ENCODE measurements at regions not wholly inside any gene's neighbourhood (a gene's known extent, or its start where the extent isn't known, plus 50 kb on each side); places are given as distances from the start of the nearest gene placed in this dataset.

DNA sequence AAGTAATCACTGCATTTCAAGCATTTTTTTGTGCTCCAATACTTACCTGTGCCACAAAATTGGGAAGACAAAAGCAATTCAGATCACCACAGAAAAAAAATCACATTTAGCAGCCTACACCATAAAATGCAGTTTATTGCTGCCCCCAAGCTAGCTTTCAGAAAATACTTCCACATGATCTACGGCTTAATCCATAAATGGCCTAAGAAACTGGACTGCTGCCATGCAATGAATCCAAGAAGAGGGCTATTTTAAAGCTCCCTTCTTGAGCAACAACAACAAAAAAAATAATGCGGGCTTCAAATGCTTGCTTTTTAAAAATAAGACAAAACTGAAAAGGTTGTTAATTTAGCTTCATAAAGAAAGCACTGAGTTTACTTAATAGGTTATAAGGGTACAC is 272.3 kb downstream of the RAD51AP2 start:
- Histone ChIP-seq H3K9me1 (ENCODE audit: control insufficient read depth, extremely low read depth, insufficient read depth, low read length) (no peaks in the 10 kb centered on the region), H3K9ac (ENCODE audit: control insufficient read depth, extremely low read depth, insufficient read depth, low read length) (no peak overlapping the region), H4K20me1 (ENCODE audit: control insufficient read depth, extremely low read depth, insufficient read depth, low read length) (no peaks in the 10 kb centered on the region), H3K27ac (ENCODE audit: control insufficient read depth, insufficient read depth, low read length) (no peak overlapping the region), H3K36me3 (ENCODE audit: control insufficient read depth in 2 of 2, extremely low read depth in 1 of 2, insufficient read depth in 2 of 2, low read length in 2 of 2) (no peaks in the 10 kb centered on the region), H3K4me2 (ENCODE audit: control insufficient read depth, extremely low read depth, insufficient read depth, low read depth, low read length) (no peak overlapping the region), H3K27me3 (ENCODE audit: control insufficient read depth, extremely low read depth, insufficient read depth, low read length) (no peaks in the 10 kb centered on the region), H3K9me3 (ENCODE audit: control insufficient read depth, low read depth, low read length) (no peaks in the 10 kb centered on the region), H3K79me2 (ENCODE audit: control insufficient read depth, insufficient read depth, low read length) (no peaks in the 10 kb centered on the region), H3K4me1 (ENCODE audit: control insufficient read depth, extremely low read depth, insufficient read depth, low read length) (no peaks in the 10 kb centered on the region), H3K4me3 (ENCODE audit: control insufficient read depth in 2 of 3, extremely low read depth in 1 of 3, insufficient read depth in 2 of 3, low read depth in 1 of 3, low read length in 3 of 3) (no peak overlapping the region), H2AFZ (ENCODE audit: control insufficient read depth, low read length) (no peak overlapping the region)
- dilution Hi-C loops (cut with MboI; ENCODE audit: extremely low pct_ligation_motif_present, low sequenced_read_pairs): no loop called here
- DNase-seq (ENCODE audit: low read depth, low spot score) (no peak), FAIRE-seq (no peak)
- TF ChIP-seq, protein P1, sequence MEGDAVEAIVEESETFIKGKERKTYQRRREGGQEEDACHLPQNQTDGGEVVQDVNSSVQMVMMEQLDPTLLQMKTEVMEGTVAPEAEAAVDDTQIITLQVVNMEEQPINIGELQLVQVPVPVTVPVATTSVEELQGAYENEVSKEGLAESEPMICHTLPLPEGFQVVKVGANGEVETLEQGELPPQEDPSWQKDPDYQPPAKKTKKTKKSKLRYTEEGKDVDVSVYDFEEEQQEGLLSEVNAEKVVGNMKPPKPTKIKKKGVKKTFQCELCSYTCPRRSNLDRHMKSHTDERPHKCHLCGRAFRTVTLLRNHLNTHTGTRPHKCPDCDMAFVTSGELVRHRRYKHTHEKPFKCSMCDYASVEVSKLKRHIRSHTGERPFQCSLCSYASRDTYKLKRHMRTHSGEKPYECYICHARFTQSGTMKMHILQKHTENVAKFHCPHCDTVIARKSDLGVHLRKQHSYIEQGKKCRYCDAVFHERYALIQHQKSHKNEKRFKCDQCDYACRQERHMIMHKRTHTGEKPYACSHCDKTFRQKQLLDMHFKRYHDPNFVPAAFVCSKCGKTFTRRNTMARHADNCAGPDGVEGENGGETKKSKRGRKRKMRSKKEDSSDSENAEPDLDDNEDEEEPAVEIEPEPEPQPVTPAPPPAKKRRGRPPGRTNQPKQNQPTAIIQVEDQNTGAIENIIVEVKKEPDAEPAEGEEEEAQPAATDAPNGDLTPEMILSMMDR (optimal IDR thresholded peaks at IDR 0.05 in 1 of 3, IDR thresholded peaks at IDR 0.05 in 1 of 3, conservative IDR thresholded peaks at IDR 0.05 in 1 of 3; ENCODE audit: extremely low read depth in 1 of 3, insufficient read depth in 2 of 3, low read length in 3 of 3): no peak
- no peak for TF ChIP-seq EZH2 (IDR thresholded peaks at IDR 0.05; ENCODE audit: low read length)

DNA sequence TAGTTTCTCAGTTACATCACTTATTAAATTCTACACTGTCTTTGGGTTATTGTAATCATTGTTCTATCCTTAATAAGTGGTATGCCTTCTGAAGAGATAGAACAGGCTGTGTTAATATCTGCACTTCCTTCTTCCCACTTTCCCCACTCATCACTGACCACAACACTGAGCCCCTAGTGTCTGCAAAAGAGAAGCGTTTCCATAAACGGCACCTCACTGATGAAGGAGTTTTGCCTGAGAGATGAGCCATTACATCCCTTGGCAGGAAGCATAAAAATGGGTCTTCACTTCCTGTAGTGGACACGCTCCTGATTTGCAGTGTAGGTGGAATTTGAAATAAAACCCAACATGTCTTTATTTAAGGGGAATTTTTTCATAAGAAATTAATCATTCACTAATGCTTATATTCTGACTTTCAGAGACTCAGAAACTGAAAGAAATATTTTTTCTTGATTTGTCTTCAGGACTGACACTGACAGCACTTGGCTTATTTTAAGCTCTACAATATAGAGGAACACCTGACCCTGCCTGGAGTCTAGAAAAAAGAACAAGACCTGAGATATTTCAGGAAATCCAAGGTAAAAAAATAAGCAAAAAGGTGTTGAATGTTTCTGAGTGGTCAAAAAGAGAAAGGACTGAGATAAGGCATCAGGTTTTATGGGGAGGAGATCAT is 275.3 kb downstream of the RAD51AP2 start:
- Histone ChIP-seq H3K4me1 (ENCODE audit: control insufficient read depth, extremely low read depth, insufficient read depth, low read length) (no peaks in the 10 kb centered on the region), H3K4me2 (ENCODE audit: control insufficient read depth, extremely low read depth, insufficient read depth, low read depth, low read length) (no peak overlapping the region), H3K9ac (ENCODE audit: control insufficient read depth, extremely low read depth, insufficient read depth, low read length) (no peak overlapping the region), H3K9me3 (ENCODE audit: control insufficient read depth, low read depth, low read length) (no peaks in the 10 kb centered on the region), H3K36me3 (ENCODE audit: control insufficient read depth in 2 of 2, extremely low read depth in 1 of 2, insufficient read depth in 2 of 2, low read length in 2 of 2) (no peaks in the 10 kb centered on the region), H2AFZ (ENCODE audit: control insufficient read depth, low read length) (no peak overlapping the region), H3K27me3 (ENCODE audit: control insufficient read depth, extremely low read depth, insufficient read depth, low read length) (no peaks in the 10 kb centered on the region), H4K20me1 (ENCODE audit: control insufficient read depth, extremely low read depth, insufficient read depth, low read length) (no peaks in the 10 kb centered on the region), H3K4me3 (ENCODE audit: control insufficient read depth in 2 of 3, extremely low read depth in 1 of 3, insufficient read depth in 2 of 3, low read depth in 1 of 3, low read length in 3 of 3) (no peak overlapping the region), H3K9me1 (ENCODE audit: control insufficient read depth, extremely low read depth, insufficient read depth, low read length) (no peaks in the 10 kb centered on the region), H3K27ac (ENCODE audit: control insufficient read depth, insufficient read depth, low read length) (no peak overlapping the region), H3K79me2 (ENCODE audit: control insufficient read depth, insufficient read depth, low read length) (no peaks in the 10 kb centered on the region)
- no peak for FAIRE-seq
- dilution Hi-C loops (cut with MboI; ENCODE audit: extremely low pct_ligation_motif_present, low sequenced_read_pairs): no loop called here
- no peak for TF ChIP-seq EZH2 (IDR thresholded peaks at IDR 0.05; ENCODE audit: low read length)
- TF ChIP-seq, protein P1 (optimal IDR thresholded peaks at IDR 0.05 in 1 of 3, IDR thresholded peaks at IDR 0.05 in 1 of 3, conservative IDR thresholded peaks at IDR 0.05 in 1 of 3; ENCODE audit: extremely low read depth in 1 of 3, insufficient read depth in 2 of 3, low read length in 3 of 3): no peak
- no peak for DNase-seq (ENCODE audit: low read depth, low spot score)
